Endothelial cell of umbilical vein (primary cell): ENCODE measurements at regions not wholly inside any gene's neighbourhood (a gene's known extent, or its start where the extent isn't known, plus 50 kb on each side); places are given as distances from the start of the nearest gene placed in this dataset.
"Not testable (repeated sequence)": the region's sequence is repeated elsewhere in the genome, so short reads cannot be mapped to it uniquely, and the experiment has no call there.

Source experiments
- BruUV-seq: library from RNA; stranded (reverse); fragments of 400-500 nt; replicated peaks from 2 replicates; lab custom pipeline; 2021; lab: Mats Ljungman, UMichigan
- CTCF ChIA-PET: fragments of 300-600, 350-600 bp; sonication (Branson Sonifier 250); formaldehyde crosslinking; loops from one replicate; lab custom pipeline; 2021; ENCODE audit warnings: antibody characterized with exemption, inconsistent platforms; lab: Charles Lee
- POLR2A ChIA-PET: fragments of 300-600, 350-600 bp; sonication (Branson Sonifier 250); formaldehyde crosslinking; loops from one replicate; lab custom pipeline; 2021; ENCODE audit warnings: antibody characterized with exemption, inconsistent platforms; lab: Charles Lee
- DNase-seq: peaks from one replicate; pipeline ENCODE4 v3.0.0-alpha.2; 2011; ENCODE audit warnings: low read depth, low spot score
- FAIRE-seq: peaks from 2 replicates; lab custom pipeline; 2011; peaks lifted over from hg19 to GRCh38; lab: Jason Lieb, UNC
- H2AFZ ChIP-seq: 2 replicates; pipeline ENCODE4 v1.6.0; 2012; ENCODE audit warnings: low read depth, low read length, control low read depth, inconsistent platforms
- H3K27ac ChIP-seq: 2 replicates; pipeline ENCODE4 v1.5.1; 2011; ENCODE audit warnings: low read depth, mild to moderate bottlenecking, control low read depth, low read length, moderate library complexity; ENCODE audit not compliant: insufficient read depth
- H3K27me3 ChIP-seq, 2 experiments: 2 replicates each; pipeline versions ENCODE4 v1.6.0 to v1.6.1; 2011; ENCODE audit warnings: low read length in 2 of 2, mixed read lengths in 1 of 2; ENCODE audit not compliant: control insufficient read depth in 2 of 2, insufficient read depth in 2 of 2
- H3K36me3 ChIP-seq, 2 experiments: 2 replicates in 1 of 2; 3 replicates in 1 of 2; pipeline ENCODE4 v1.5.1; 2011; ENCODE audit warnings: low read length in 2 of 2, mild to moderate bottlenecking in 1 of 2, moderate library complexity in 1 of 2; ENCODE audit not compliant: control insufficient read depth in 2 of 2, insufficient read depth in 2 of 2; ENCODE audit errors: extremely low read depth in 1 of 2
- H3K4me1 ChIP-seq: 3 replicates; pipeline ENCODE4 v1.5.1; 2011; ENCODE audit warnings: mild to moderate bottlenecking, low read length; ENCODE audit not compliant: control insufficient read depth, insufficient read depth; ENCODE audit errors: extremely low read depth
- H3K4me2 ChIP-seq: 2 replicates; pipeline ENCODE4 v1.6.1; 2011; ENCODE audit warnings: low read length, control low read depth, mixed read lengths; ENCODE audit not compliant: insufficient read depth
- H3K4me3 ChIP-seq, 3 experiments: fragments of 200-600 bp in 1 of 3; sonication (generic), shearing (Covaris generic) in 1 of 3; replicated peaks in 1 of 3; 2 replicates each; pipeline ENCODE4 v1.5.1; 2011 to 2016; ENCODE audit warnings: control low read depth in 3 of 3, low read length in 3 of 3, mild to moderate bottlenecking in 2 of 3, inconsistent platforms in 1 of 3, low read depth in 1 of 3, moderate library complexity in 1 of 3; ENCODE audit not compliant: insufficient read depth in 1 of 3
- H3K79me2 ChIP-seq: 2 replicates; pipeline ENCODE4 v1.6.0; 2012; ENCODE audit warnings: low read length, inconsistent platforms; ENCODE audit not compliant: control insufficient read depth, insufficient read depth
- H3K9ac ChIP-seq: replicated peaks from 2 replicates; pipeline ENCODE3; 2011; ENCODE audit warnings: low read length, control low read depth; ENCODE audit not compliant: insufficient read depth; ENCODE audit errors: extremely low read depth
- H3K9me1 ChIP-seq: replicated peaks from 3 replicates; pipeline ENCODE4 v1.6.0; 2011; ENCODE audit warnings: mild to moderate bottlenecking, low read length; ENCODE audit not compliant: control insufficient read depth, insufficient read depth; ENCODE audit errors: extremely low read depth
- H3K9me3 ChIP-seq: replicated peaks from 2 replicates; pipeline ENCODE4 v1.5.1; 2012; ENCODE audit warnings: low read length, inconsistent platforms; ENCODE audit not compliant: control insufficient read depth, insufficient read depth
- H4K20me1 ChIP-seq: replicated peaks from 2 replicates; pipeline ENCODE3; 2011; ENCODE audit warnings: mild to moderate bottlenecking, low read length; ENCODE audit not compliant: control insufficient read depth, insufficient read depth; ENCODE audit errors: extremely low read depth
- POLR2A ChIP-seq: IDR thresholded peaks from 2 replicates; pipeline ENCODE4 v1.6.1; 2012; ENCODE audit warnings: low read depth, mild to moderate bottlenecking, control low read depth, low read length
- POLR2AphosphoS5 ChIP-seq: IDR thresholded peaks from 2 replicates; pipeline ENCODE4 v1.6.1; 2012; ENCODE audit warnings: low read depth, mild to moderate bottlenecking, control low read depth, low read length, moderate library complexity; ENCODE audit not compliant: insufficient read depth
- dilution Hi-C: fragments of 300-500 bp; cut with MboI; formaldehyde crosslinking; loops from one replicate; pipeline ENCODE4 v1.15.0; 2019; ENCODE audit warnings: low sequenced_read_pairs; ENCODE audit not compliant: extremely low pct_ligation_motif_present
- intact Hi-C: fragments of 100-400 bp; cut with micrococcal nuclease; formaldehyde crosslinking; loops from one replicate; pipeline ENCODE4 v1.10.0; 2022

GRCh38 chr17:30731210-30732132 lies 93.0 kb downstream of the CRLF3 start:
- intact Hi-C loops, POLR2A ChIA-PET, H4K20me1 ChIP-seq, BruUV-seq, dilution Hi-C loops, H3K27me3 ChIP-seq, H3K9me3 ChIP-seq, H3K9me1 ChIP-seq, H3K4me1 ChIP-seq, H3K36me3 ChIP-seq: not testable (repeated sequence)
- peak; percentile 79 for DNase-seq
- Histone ChIP-seq H3K9ac (peak overlapping the region; percentile 81), H3K4me3 (peak overlapping the region; percentile 65 to 82 (median 76)), H2AFZ (peak overlapping the region; percentile 95), H3K27ac (peak overlapping the region; percentile 70), H3K4me2 (peak overlapping the region; percentile 54), H3K79me2 (peaks cover 37% of the 10 kb centered on the region)
- peak; percentile 100 for FAIRE-seq
- CTCF ChIA-PET: interaction anchor here (0.8 kb wide), 1 partner anchor 11 kb away, joined by 3 read pairs; no protein-coding TSS in a partner anchor
- TF ChIP-seq POLR2A (peak; percentile 60), POLR2AphosphoS5 (peak; percentile 58)

- POLR2A ChIA-PET, FAIRE-seq, H3K4me1 ChIP-seq, H3K27me3 ChIP-seq, H3K9me1 ChIP-seq, DNase-seq, H3K9me3 ChIP-seq, dilution Hi-C loops, H4K20me1 ChIP-seq, intact Hi-C loops, H3K36me3 ChIP-seq: not testable (repeated sequence)
- BruUV-seq: TSS peak; percentile 90
- H3K4me3 ChIP-seq: peak overlapping the region in 2 of 3 experiments; percentile 31 to 56
- H3K4me2 ChIP-seq: peak overlapping the region; percentile 54
- CTCF ChIA-PET: interaction anchor here (0.8 kb wide), 1 partner anchor 11 kb away, joined by 3 read pairs; no protein-coding TSS in a partner anchor
- peak overlapping the region; percentile 1 for H3K9ac ChIP-seq
- peak overlapping the region; percentile 50 for H3K27ac ChIP-seq
- H3K79me2 ChIP-seq: peaks cover 35% of the 10 kb centered on the region
- peak overlapping the region; percentile 62 for H2AFZ ChIP-seq
Measured at GRCh38 chr17:30730837-30731209, 93.7 kb downstream of the CRLF3 start.

- CTCF ChIA-PET: not testable (repeated sequence)
Measured at GRCh38 chr17:30730171-30730836, 94.2 kb downstream of the CRLF3 start.

More at GRCh38 chr17:30730171-30730836, 94.2 kb downstream of the CRLF3 start:
- dilution Hi-C loops, H3K9me3 ChIP-seq, H2AFZ ChIP-seq, H3K4me3 ChIP-seq, intact Hi-C loops, FAIRE-seq, H3K27ac ChIP-seq, H3K36me3 ChIP-seq, BruUV-seq, H3K4me2 ChIP-seq, DNase-seq, POLR2A ChIA-PET, H3K27me3 ChIP-seq, H3K9ac ChIP-seq, H4K20me1 ChIP-seq, H3K4me1 ChIP-seq, H3K9me1 ChIP-seq: not testable (repeated sequence)
- H3K79me2 ChIP-seq: peaks cover 32% of the 10 kb centered on the region
